GF-D8 (cell line): ENCODE measurements at regions not wholly inside any gene's neighbourhood (a gene's known extent, or its start where the extent isn't known, plus 50 kb on each side); places are given as distances from the start of the nearest gene placed in this dataset.

Experiments
- DNase-seq: peaks from one replicate; lab custom pipeline; 2025; lab: John Stamatoyannopoulos, UW

DNA sequence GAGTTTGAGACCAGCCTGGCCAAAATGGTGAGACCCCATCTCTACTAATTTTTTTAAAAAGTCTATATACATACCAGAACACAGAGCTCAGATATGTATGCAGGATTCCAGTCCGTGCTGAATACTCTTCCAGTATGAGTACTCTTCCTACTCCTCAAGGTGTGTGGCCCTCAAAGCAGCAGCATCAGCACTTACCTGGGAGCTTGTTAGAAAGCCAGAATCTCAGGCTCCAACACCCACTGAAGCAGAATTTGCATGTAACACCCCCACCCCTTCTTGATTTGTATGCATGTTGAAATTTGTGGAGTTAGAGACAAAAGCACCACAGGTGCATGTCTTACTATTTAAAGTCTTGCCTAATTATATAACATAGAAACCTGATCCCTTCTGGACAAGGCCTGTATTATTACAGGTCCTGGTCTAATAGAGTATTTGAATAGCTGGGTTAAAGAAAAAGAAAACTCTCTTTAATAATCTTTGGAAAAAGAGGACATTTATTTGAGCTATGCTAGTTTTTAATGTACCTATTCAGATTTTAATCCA lies 50.3 kb upstream of the NFE2L2 start:
- no peak for DNase-seq

- DNase-seq = no peak
These were observed 50.8 kb upstream of the NFE2L2 start for GRCh38 chr2:177315364-177315763.

GRCh38 chr2:177316756-177317155 lies 52.2 kb upstream of the NFE2L2 start:
- no peak for DNase-seq

- no peak for DNase-seq
These were observed 52.9 kb upstream of the NFE2L2 start for GRCh38 chr2:177317443-177317842.

DNA sequence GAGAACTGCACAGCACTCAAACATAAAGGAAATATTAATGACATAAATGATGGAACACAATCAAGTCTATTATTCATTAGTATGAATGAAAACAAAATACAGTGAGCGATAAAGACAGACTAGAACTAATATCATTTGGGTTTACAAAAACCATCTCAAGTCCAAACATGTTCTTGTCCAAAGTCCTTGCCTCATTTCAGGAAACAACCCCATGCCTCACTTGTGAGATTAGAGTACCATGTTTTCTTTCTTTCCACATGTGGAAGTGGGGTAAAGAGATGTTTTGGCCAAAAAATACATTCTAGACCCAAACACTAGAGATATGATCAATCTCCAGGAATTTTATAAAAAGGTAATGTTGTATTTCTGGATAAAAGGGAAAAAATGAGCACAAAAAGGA lies 53.3 kb upstream of the NFE2L2 start:
- no peak for DNase-seq

- DNase-seq = no peak
These were observed 54.1 kb upstream of the NFE2L2 start for GRCh38 chr2:177318613-177319012.

GRCh38 chr2:177320596-177320995 lies 56.1 kb upstream of the NFE2L2 start:
- no peak for DNase-seq

DNA sequence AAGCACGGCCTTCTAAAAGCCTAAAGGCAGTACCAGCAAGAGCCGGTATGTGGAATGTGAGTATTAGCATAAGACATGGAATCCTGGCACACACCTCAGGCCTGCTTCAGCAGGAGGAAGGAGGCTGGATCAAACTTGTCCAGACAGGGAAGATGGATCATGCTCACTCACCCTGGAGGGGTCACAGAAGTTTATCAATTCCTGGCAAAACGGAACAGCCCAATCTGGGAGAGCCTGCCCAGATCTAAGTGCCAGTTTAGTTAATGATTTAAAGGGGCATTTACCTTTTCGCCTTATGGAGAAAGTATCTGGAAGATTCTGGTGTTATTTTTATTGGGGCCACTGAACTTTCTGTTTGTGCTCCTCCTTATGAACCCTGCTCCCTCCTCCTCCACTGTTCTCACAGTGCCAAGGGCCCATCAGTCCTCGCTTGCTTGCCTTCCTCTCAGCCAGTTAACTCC lies 58.3 kb upstream of the NFE2L2 start:
- no peak for DNase-seq

GRCh38 chr2:177324797-177325196 lies 60.3 kb upstream of the NFE2L2 start:
- DNase-seq = no peak

- no peak for DNase-seq
These were observed 61.0 kb upstream of the NFE2L2 start for GRCh38 chr2:177325554-177325953.

- DNase-seq = no peak
These were observed 61.5 kb upstream of the NFE2L2 start for GRCh38 chr2:177326005-177326404.

- no peak for DNase-seq
These were observed 62.1 kb upstream of the NFE2L2 start for GRCh38 chr2:177326591-177326990.

DNA sequence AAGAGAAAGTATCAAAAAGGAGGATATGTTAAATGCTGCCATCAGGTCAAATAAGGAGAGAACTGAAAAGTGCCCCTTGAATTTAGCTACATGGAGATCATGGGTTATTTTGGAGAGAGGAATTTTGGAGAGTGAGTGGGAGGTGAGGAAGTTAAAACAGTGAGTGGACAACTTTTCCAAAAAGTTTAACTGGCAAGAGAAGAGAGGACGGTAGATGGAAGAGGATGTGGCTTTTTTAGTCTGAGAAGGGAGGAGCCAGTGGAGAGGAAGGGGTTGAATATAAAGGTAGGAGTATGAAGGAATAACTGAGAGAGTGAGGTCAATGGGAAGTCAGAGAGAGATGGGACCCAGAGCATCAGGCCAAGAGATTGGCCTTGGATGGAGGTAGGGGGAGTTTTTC lies 62.5 kb upstream of the NFE2L2 start:
- DNase-seq = no peak

DNA sequence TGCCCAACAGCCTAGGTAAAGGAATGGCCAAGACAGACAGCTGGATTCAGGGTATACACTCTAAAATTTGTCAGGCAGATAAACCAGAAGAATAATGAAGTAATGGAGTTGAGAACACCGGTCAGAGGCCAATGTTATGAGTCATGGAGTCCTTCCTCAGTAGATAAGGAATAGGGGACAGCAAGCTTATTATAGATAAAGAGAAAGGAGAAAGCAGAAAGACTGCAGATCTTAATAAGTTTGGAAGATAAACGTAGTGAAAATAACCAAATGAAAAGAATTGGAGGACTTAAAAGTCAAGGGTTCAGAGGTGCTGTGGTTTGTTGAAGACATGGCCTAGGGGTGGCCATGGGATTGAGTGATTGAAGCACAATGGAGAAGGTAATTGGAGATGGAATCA lies 63.5 kb upstream of the NFE2L2 start:
- DNase-seq = no peak

- DNase-seq = no peak
These were observed 63.5 kb upstream of the AGPS start for GRCh38 chr2:177329064-177329463.

- no peak for DNase-seq
These were observed 61.0 kb upstream of the AGPS start for GRCh38 chr2:177331466-177331997.

DNA sequence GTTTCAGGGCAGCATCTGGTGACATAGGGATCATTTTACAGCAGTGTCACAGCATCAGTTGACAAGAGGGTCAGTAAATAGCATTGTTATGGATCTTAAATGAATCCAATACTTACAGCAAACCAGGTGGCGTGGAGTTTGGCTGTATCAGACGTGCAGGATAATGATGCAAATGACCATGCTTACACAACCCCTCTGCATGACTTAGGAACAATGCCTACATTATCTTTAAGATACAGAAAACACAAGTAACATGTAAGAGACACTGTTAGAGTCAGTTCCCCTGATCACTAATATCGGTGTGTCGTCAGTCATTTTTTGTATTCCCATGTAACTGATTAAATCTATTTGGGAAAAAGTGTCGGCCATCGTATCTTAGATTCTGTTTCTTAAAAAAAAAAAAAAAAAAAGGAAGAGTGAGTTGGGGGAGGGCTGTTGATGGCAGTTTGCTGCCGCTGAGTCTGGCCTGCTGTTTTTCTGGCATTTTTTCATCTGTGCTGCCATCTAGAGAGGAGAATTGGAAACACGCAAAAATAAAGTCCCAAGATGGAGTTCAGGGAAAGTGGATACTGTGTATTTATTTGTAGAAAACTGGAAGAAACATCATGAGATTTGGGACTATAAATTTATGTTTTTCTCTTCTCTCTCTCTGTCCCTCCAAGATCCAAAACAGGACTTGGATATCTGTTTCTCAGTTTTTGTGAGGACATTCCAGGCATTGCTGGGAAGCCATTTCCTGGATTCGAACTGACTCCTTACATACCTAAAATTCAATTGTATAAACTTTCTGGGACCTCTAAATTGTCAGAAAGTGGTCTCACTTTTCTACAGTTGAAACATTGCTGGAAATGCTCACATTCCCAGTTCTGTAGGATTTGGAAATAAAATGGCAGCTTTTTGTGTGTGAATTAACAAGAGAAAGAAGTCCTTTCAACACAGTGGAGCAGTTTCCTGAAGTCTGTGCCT lies 60.3 kb upstream of the AGPS start:
- DNase-seq = peak; percentile 53

- DNase-seq = no peak
These were observed 59.6 kb upstream of the AGPS start for GRCh38 chr2:177332992-177333388.

DNA sequence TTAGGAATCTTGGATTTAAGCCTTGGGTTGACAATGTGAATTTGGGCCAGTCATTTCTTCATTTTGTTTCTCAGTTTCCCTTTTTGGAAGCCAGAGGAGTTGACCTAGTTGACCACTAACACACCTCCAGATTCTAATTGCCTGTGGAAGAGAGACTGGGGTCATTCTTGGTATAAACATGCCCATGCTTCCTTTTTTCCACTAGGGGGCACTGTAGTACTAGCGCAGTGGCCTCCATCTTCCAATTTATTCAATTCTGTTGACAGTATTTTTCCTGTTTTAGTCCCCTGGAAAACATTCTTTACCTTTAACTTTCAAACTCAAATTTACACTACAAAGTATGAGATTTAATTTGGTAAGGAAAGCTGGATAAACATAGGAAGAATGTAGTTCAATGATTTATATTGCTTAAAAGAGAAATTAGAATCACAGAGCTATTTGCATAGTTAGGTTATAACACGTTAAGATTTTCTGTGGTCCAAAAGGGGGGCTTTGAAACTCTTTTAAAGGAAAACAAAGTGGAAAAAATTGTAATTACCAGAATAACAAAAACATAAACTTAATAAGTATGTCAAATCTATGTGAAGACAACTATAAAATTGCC lies 57.5 kb upstream of the AGPS start:
- DNase-seq = peak; percentile 22

GRCh38 chr2:177335917-177336450 lies 56.6 kb upstream of the AGPS start:
- DNase-seq = no peak

GRCh38 chr2:177338177-177338721 lies 54.3 kb upstream of the AGPS start:
- DNase-seq = no peak

- no peak for DNase-seq
These were observed 52.4 kb upstream of the AGPS start for GRCh38 chr2:177340158-177340557.
